Liver (tissue), 8 donors: ENCODE measurements at regions not wholly inside any gene's neighbourhood (a gene's known extent, or its start where the extent isn't known, plus 50 kb on each side); places are given as distances from the start of the nearest gene placed in this dataset.

Experiments
- DNase-seq: peaks from one replicate; pipeline ENCODE4 v3.0.0-alpha.2; 2017; ENCODE audit warnings: low spot score
- H3K27ac ChIP-seq, 2 donors: one replicate each; pipeline ENCODE4 v1.7.0; 2013; ENCODE audit warnings: inconsistent platforms in 2 of 2, low read length in 2 of 2, control low read depth in 1 of 2, low read depth in 1 of 2, mild to moderate bottlenecking in 1 of 2
- H3K27me3 ChIP-seq, 4 donors: one replicate each; pipeline versions ENCODE4 v1.6.1 to v1.7.0; 2013; ENCODE audit warnings: low read length in 3 of 4, inconsistent platforms in 1 of 4, mild to moderate bottlenecking in 1 of 4, moderate library complexity in 1 of 4; ENCODE audit not compliant: control insufficient read depth in 4 of 4, insufficient read depth in 4 of 4
- H3K36me3 ChIP-seq, 4 donors: one replicate each; pipeline versions ENCODE4 v1.6.1 to v1.7.0; 2013; ENCODE audit warnings: low read length in 3 of 4, mild to moderate bottlenecking in 3 of 4, low read depth in 1 of 4, moderate library complexity in 1 of 4; ENCODE audit not compliant: control insufficient read depth in 4 of 4, insufficient read depth in 3 of 4
- H3K4me1 ChIP-seq, 4 donors: one replicate each; pipeline versions ENCODE4 v1.6.1 to v1.7.0; 2013; ENCODE audit warnings: low read length in 3 of 4, mild to moderate bottlenecking in 3 of 4, moderate library complexity in 1 of 4; ENCODE audit not compliant: control insufficient read depth in 4 of 4, insufficient read depth in 4 of 4
- H3K4me3 ChIP-seq, 3 donors: one replicate each; pipeline versions ENCODE4 v1.6.1 to v1.7.0; 2013; ENCODE audit warnings: low read length in 3 of 3, control low read depth in 1 of 3, low read depth in 1 of 3, mild to moderate bottlenecking in 1 of 3
- H3K9ac ChIP-seq, 2 donors: one replicate each; pipeline ENCODE4 v1.7.0; 2013; ENCODE audit warnings: low read length in 2 of 2, mild to moderate bottlenecking in 2 of 2, moderate library complexity in 2 of 2, control low read depth in 1 of 2, low read depth in 1 of 2
- H3K9me3 ChIP-seq, 4 donors: one replicate each; pipeline versions ENCODE4 v1.6.1 to v1.7.0; 2013; ENCODE audit warnings: low read length in 3 of 4; ENCODE audit not compliant: control insufficient read depth in 4 of 4
- CTCF ChIP-seq: fragments of 150-350 bp; IDR thresholded peaks from 2 replicates; pipeline ENCODE4 v1.5.1; 2017; ENCODE audit warnings: improper control_type of control experiment, low read depth, low read length; ENCODE audit not compliant: missing input control
- EGR1 ChIP-seq, 2 donors: IDR thresholded peaks; 2 replicates each; pipeline ENCODE4 v1.6.1; 2016 to 2018; ENCODE audit warnings: antibody characterized with exemption in 2 of 2, low read depth in 2 of 2
- FOXA1 ChIP-seq: IDR thresholded peaks from 2 replicates; pipeline ENCODE4 v1.6.1; 2016; ENCODE audit warnings: antibody characterized with exemption
- FOXA2 ChIP-seq: IDR thresholded peaks from 2 replicates; pipeline ENCODE4 v1.6.1; 2016; ENCODE audit warnings: antibody characterized with exemption
- GABPA ChIP-seq, 2 donors: IDR thresholded peaks in 1 of 2; conservative IDR thresholded peaks in 1 of 2; 2 replicates each; pipeline ENCODE4 v1.6.1; 2016; ENCODE audit warnings: antibody characterized with exemption in 2 of 2, mild to moderate bottlenecking in 1 of 2, moderate library complexity in 1 of 2
- HNF4A ChIP-seq, 2 donors: conservative IDR thresholded peaks; 2 replicates each; pipeline ENCODE4 v1.6.1; 2016; ENCODE audit warnings: antibody characterized with exemption in 2 of 2, mild to moderate bottlenecking in 2 of 2
- HNF4G ChIP-seq: IDR thresholded peaks from 2 replicates; pipeline ENCODE4 v1.6.1; 2016; ENCODE audit warnings: antibody characterized with exemption
- JUND ChIP-seq, 2 donors: IDR thresholded peaks; 2 replicates each; pipeline ENCODE4 v1.6.1; 2016; ENCODE audit warnings: antibody characterized with exemption in 2 of 2
- MAX ChIP-seq: IDR thresholded peaks from 2 replicates; pipeline ENCODE4 v1.6.1; 2016; ENCODE audit warnings: antibody characterized with exemption
- NR2F2 ChIP-seq: IDR thresholded peaks from 2 replicates; pipeline ENCODE4 v1.6.1; 2016; ENCODE audit warnings: antibody characterized with exemption
- RAD21 ChIP-seq, 2 donors: IDR thresholded peaks; 2 replicates each; pipeline ENCODE4 v1.6.1; 2016; ENCODE audit warnings: antibody characterized with exemption in 2 of 2, mild to moderate bottlenecking in 2 of 2
- REST ChIP-seq: IDR thresholded peaks from 2 replicates; pipeline ENCODE4 v1.6.1; 2016; ENCODE audit warnings: antibody characterized with exemption, mild to moderate bottlenecking
- RXRA ChIP-seq, 2 donors: IDR thresholded peaks; 2 replicates each; pipeline ENCODE4 v1.6.1; 2017 to 2018; ENCODE audit warnings: antibody characterized with exemption in 2 of 2, mild to moderate bottlenecking in 1 of 2
- TAF1 ChIP-seq: conservative IDR thresholded peaks from 2 replicates; pipeline ENCODE4 v1.6.1; 2016; ENCODE audit warnings: antibody characterized with exemption, mild to moderate bottlenecking
- ZBTB33 ChIP-seq: IDR thresholded peaks from 2 replicates; pipeline ENCODE4 v1.6.1; 2016; ENCODE audit warnings: antibody characterized with exemption
- WGBS: extraction: QIAGEN DNeasy Blood & Tissue Kit; methylation state at CpG from one replicate; pipeline ENCODE4 v1.1.7; 2013; 5-methylcytosine and 5-hydroxymethylcytosine counted together
- donor health status: healthy.
- donor health status: healthy.
- donor health status: healthy.
- donor health status: healthy.
- donor health status: healthy.

- no peak overlapping the region for H3K9ac ChIP-seq
- no peaks in the 10 kb centered on the region for H3K9me3 ChIP-seq
- H3K27ac ChIP-seq = no peak overlapping the region
- H3K4me3 ChIP-seq = no peak overlapping the region
- DNase-seq = peak; percentile 17
- H3K4me1 ChIP-seq = no peaks in the 10 kb centered on the region
- WGBS = 91% methylated on average over 6 of the region's 6 CpGs
- TF ChIP-seq EGR1 (IDR thresholded peaks at IDR 0.05; ENCODE audit: low read depth in 2 of 2) = no peak
- no peak for TF ChIP-seq JUND (IDR thresholded peaks at IDR 0.05)
- TF ChIP-seq ZBTB33 = no peak
- no peak for TF ChIP-seq CTCF
- no peak for TF ChIP-seq GABPA (IDR thresholded peaks at IDR 0.05 in 1 of 2, conservative IDR thresholded peaks at IDR 0.05 in 1 of 2)
- TF ChIP-seq HNF4G = no peak
- TF ChIP-seq REST = no peak
- no peak for TF ChIP-seq FOXA1
- TF ChIP-seq NR2F2 = no peak
- no peaks in the 10 kb centered on the region for H3K36me3 ChIP-seq
- H3K27me3 ChIP-seq = no peaks in the 10 kb centered on the region
These were observed 59.4 kb upstream of the FRMD1 start for GRCh38 chr6:168138436-168138835.

GRCh38 chr6:168137024-168137423 lies 58.0 kb upstream of the FRMD1 start:
- Histone ChIP-seq H3K4me3 (no peak overlapping the region), H3K27ac (no peak overlapping the region), H3K9me3 (no peaks in the 10 kb centered on the region), H3K36me3 (no peaks in the 10 kb centered on the region), H3K4me1 (peaks cover 0 to 8% (median 4%) of the 10 kb centered on the region in 4 donors), H3K27me3 (no peaks in the 10 kb centered on the region), H3K9ac (no peak overlapping the region)
- TF ChIP-seq FOXA2 = no peak
- TF ChIP-seq FOXA1 = no peak
- no peak for TF ChIP-seq RAD21 (IDR thresholded peaks at IDR 0.05)
- no peak for TF ChIP-seq MAX
- TF ChIP-seq HNF4A (conservative IDR thresholded peaks at IDR 0.05) = no peak
- no peak for TF ChIP-seq CTCF
- no peak for TF ChIP-seq TAF1
- no peak for TF ChIP-seq RXRA (IDR thresholded peaks at IDR 0.05)
- TF ChIP-seq HNF4G = no peak
- WGBS = 94% methylated on average over 9 of the region's 9 CpGs
- no peak for DNase-seq
